Activated CD4-positive, alpha-beta T cell treated with anti-CD3 and anti-CD28 coated beads, Interleukin-2, amount 10 ng/mL, durations not matched to agents 7 days and 5 days (primary cell): ENCODE measurements at regions not wholly inside any gene's neighbourhood (a gene's known extent, or its start where the extent isn't known, plus 50 kb on each side); places are given as distances from the start of the nearest gene placed in this dataset.
A peak's percentile ranks its signal among the peaks of the same experiment; 100 is the strongest.
"Not testable (repeated sequence)": the region's sequence is repeated elsewhere in the genome, so short reads cannot be mapped to it uniquely, and the experiment has no call there.

Experiments
- CTCF ChIA-PET: fragments of 350-600 bp; sonication (Branson Sonifier 250); formaldehyde crosslinking; loops from one replicate; lab custom pipeline; 2021; ENCODE audit warnings: antibody characterized with exemption; lab: Charles Lee
- POLR2A ChIA-PET: fragments of 350-600 bp; sonication (Branson Sonifier 250); formaldehyde crosslinking; loops from one replicate; lab custom pipeline; 2021; ENCODE audit warnings: antibody characterized with exemption; lab: Charles Lee
- DNase-seq: peaks from one replicate; pipeline ENCODE4 v3.0.0-alpha.2; 2020
- H3K27ac Mint-ChIP-seq: one replicate; pipeline ENCODE4 v1.8.0; 2021; ENCODE audit warnings: mild to moderate bottlenecking, moderate library complexity, mixed read lengths
- H3K27me3 Mint-ChIP-seq: one replicate; pipeline ENCODE4 v1.8.0; 2021; ENCODE audit warnings: mixed read lengths
- H3K36me3 Mint-ChIP-seq: one replicate; pipeline ENCODE4 v1.8.0; 2021; ENCODE audit warnings: low read depth, mixed read lengths
- H3K4me1 Mint-ChIP-seq: one replicate; pipeline ENCODE4 v1.8.0; 2021; ENCODE audit warnings: mixed read lengths
- H3K4me3 Mint-ChIP-seq: one replicate; pipeline ENCODE4 v1.8.0; 2021; ENCODE audit warnings: mild to moderate bottlenecking, moderate library complexity, mixed read lengths
- H3K9me3 Mint-ChIP-seq: one replicate; pipeline ENCODE4 v1.8.0; 2021; ENCODE audit warnings: mixed read lengths

DNA sequence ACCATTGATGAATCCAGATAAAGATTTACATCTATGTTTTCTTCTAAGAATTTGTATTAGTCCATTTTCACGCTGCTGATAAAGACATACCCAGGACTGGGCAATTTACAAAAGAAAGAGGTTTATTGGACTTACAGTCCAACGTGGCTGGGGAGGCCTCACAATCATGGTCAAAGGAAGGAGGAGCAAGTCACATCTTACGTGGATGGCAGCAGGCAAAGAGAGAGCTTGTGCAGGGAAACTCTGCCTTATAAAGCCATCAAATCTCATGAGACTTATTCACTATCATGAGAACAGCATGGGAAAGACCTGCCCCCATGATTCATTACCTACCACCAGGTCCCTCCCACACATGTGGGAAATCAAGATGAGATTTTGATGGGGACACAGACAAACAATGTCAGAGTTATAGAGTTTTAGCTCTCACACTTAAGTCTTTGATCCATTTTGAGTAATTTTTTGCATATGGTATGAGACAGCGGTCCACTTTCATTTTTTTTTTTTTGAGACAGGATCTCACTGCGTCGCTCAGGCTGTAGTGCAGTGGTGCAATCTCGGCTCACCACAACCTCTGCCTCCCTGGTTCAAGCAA lies 53.5 kb upstream of the JADE2 start:
- DNase-seq, H3K4me1 Mint-ChIP-seq, H3K27me3 Mint-ChIP-seq, POLR2A ChIA-PET, H3K36me3 Mint-ChIP-seq, H3K9me3 Mint-ChIP-seq, H3K27ac Mint-ChIP-seq, H3K4me3 Mint-ChIP-seq: not testable (repeated sequence)
- CTCF ChIA-PET: interaction anchor here (1.4 kb wide), 1 partner anchor 14 kb away, joined by 3 read pairs; no protein-coding TSS in a partner anchor

- no peak for DNase-seq
- H3K4me3 Mint-ChIP-seq: no peak overlapping the region
- peaks cover 12% of the 10 kb centered on the region for H3K4me1 Mint-ChIP-seq
- peaks cover 3% of the 10 kb centered on the region for H3K9me3 Mint-ChIP-seq
- POLR2A ChIA-PET: no interaction called here
- CTCF ChIA-PET: interaction anchor here (0.9 to 2.7 kb wide), 3 partner anchors 10 to 43 kb away, joined by 3 to 7 read pairs (median 5); no protein-coding TSS in a partner anchor
- peaks cover 2% of the 10 kb centered on the region for H3K27me3 Mint-ChIP-seq
- no peaks in the 10 kb centered on the region for H3K36me3 Mint-ChIP-seq
- H3K27ac Mint-ChIP-seq: no peak overlapping the region
Measured at GRCh38 chr5:134468921-134469400, 56.5 kb upstream of the JADE2 start.

DNA sequence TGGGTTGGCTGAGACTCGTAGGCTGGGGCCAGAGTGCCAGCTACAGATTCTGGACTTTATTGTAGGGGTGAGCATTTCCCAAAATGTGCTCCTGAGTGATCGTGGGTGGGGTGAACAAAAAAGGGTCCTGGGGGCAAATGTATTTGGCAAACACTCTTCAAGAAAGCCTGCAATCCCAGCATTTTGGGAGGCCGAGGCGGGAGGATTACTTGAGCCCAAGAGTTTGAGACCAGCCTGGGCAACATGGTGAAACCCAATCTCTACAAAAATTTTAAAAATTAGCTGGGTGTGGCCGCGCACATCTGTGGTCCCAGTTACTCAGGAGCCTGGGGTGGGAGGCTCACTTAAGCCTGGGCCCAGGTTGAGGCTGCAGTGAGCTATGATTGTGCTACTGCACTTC lies 55.5 kb upstream of the CDKN2AIPNL start:
- DNase-seq: no peak

DNA sequence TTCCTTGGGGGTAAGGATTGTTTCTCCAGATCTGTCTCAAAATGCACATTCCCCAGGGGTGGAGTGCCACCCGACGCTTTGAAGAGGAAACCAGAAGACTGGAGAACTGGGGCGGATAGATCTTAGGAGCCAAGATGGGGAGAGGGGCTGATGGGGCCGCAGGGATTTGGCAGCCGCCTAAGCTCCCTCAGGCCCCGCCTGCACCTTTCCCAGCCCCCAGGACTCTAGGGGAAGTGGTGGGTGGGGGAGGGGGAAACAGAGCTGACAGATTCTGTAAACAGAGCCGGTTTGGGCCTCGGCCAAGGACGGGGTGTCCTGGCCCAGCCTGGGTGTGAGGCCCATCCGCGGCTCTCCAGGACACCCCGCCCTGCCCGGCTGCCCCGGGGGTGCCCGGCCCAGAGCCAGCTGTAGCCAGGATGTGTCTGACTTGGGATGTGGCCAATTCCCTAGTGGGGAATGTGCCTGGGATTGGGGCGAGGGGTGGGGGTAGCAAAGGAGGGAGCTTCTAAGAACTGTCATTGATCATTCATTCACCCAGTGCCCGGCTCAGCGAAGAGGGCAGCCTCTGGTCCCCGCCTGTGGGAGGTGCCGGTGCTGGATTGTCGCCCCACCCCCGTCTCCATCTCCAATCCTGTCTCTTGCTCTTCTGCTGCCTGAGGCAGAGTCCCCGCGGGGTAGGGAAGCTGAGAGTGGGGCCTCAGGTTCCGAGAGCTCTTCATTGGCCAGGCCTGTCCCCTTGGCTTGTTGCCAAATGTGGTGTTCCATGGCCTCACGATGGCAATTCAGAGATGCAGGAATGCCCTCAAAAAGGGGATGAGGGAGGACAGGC lies 54.8 kb upstream of the CDKN2AIPNL start:
- peak overlapping the region; percentile 83 for H3K27ac Mint-ChIP-seq
- H3K4me1 Mint-ChIP-seq: peaks cover 12% of the 10 kb centered on the region
- no peaks in the 10 kb centered on the region for H3K27me3 Mint-ChIP-seq
- CTCF ChIA-PET: interaction anchor here (0.6 to 2.7 kb wide), 11 partner anchors 9 to 121 kb away, joined by 3 to 7 read pairs (median 3); no protein-coding TSS in a partner anchor
- H3K4me3 Mint-ChIP-seq: peak overlapping the region; percentile 68
- no peaks in the 10 kb centered on the region for H3K9me3 Mint-ChIP-seq
- no peaks in the 10 kb centered on the region for H3K36me3 Mint-ChIP-seq
- DNase-seq: peak; percentile 37
- POLR2A ChIA-PET: interaction anchor here (1.1 kb wide), 1 partner anchor 240 kb away, joined by 3 read pairs; the partner anchor contains the start of gene PPP2CA

More for the DNA sequence above, 55.5 kb upstream of the CDKN2AIPNL start:
- H3K4me3 Mint-ChIP-seq: no peak overlapping the region
- H3K4me1 Mint-ChIP-seq: peaks cover 12% of the 10 kb centered on the region
- H3K27me3 Mint-ChIP-seq: no peaks in the 10 kb centered on the region
- ChIA-PET POLR2A (no interaction called here), CTCF (interaction anchor here (0.8 to 2.7 kb wide), 8 partner anchors 9 to 120 kb away, joined by 3 to 7 read pairs (median 3); no protein-coding TSS in a partner anchor)
- H3K9me3 Mint-ChIP-seq: peaks cover 3% of the 10 kb centered on the region
- no peaks in the 10 kb centered on the region for H3K36me3 Mint-ChIP-seq
- H3K27ac Mint-ChIP-seq: peak overlapping the region; percentile 6

DNA sequence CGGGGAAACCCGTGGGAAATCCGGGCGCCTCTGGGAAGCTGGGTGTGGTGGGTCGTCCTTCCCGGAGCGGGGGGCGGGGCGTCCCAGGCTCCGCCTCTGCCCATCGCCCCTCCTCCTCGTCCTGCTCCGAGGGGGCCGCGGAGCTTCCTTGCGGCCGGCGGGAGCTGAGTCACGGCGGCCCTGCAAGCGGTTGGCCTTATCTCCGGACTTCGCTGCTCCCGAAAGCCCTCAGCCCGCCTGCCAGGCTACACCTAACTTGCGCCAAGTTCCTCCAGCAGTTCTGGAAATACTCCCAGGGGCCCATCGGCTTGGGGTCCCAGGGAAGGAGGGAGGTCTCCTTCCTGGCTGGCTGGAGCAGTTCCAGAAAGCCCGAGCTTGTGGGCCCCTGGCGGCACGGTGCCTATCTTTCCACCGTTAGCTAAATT lies 54.1 kb upstream of the CDKN2AIPNL start:
- peak; percentile 19 for DNase-seq
- Mint-ChIP-seq H3K9me3 (no peaks in the 10 kb centered on the region), H3K27ac (peak overlapping the region; percentile 83), H3K36me3 (no peaks in the 10 kb centered on the region), H3K27me3 (no peaks in the 10 kb centered on the region), H3K4me1 (peaks cover 12% of the 10 kb centered on the region), H3K4me3 (peak overlapping the region; percentile 68)
- ChIA-PET CTCF (interaction anchor here (0.6 to 1.4 kb wide), 5 partner anchors 10 to 62 kb away, joined by 3 to 5 read pairs (median 4); no protein-coding TSS in a partner anchor), POLR2A (interaction anchor here (1.0 to 1.1 kb wide), 2 partner anchors 36 to 240 kb away, joined by 3 read pairs; partner anchors contain the start of gene PPP2CA)

DNA sequence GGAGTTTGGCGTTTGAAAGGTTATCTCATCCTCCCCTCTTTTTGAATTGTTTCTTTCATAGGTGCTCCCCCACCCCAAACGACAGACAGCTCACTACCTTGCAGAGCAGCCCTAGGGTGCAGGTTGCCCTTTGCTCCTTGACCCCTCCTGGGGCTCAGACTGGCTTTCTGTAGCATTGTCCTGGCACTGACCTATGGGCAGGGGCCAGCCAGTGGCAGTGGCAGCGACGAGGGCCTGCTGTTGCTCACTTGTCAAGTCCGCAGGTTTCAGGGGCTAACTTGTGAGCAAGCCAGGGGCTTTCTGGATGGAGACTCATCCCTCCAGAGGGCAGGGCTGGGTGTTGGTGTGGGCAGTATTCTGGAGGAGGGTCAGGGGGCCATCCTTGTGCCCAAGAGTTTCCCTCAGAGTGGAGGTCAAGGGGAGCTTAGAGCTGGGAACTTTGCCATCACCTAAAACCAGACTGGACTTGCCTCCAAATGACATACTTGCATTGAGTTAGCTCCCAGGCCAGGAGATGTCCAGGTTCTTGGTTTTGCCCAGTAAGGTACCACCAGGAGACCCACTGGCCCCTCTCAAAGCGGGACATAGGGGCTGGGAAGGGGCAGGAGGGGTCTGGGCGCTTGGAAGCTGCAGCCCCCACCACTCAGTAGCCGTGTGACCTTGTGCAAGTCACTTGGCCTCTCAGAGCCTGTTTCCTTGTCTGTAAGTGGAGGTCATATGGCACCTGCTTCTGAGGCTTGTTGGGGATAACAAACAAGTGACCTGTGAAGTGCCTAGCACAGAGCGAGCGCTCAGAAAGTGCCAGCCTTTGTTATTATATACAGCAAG lies 53.5 kb upstream of the CDKN2AIPNL start:
- Mint-ChIP-seq H3K27ac (peak overlapping the region; percentile 62), H3K36me3 (no peaks in the 10 kb centered on the region), H3K4me3 (peak overlapping the region; percentile 68), H3K9me3 (no peaks in the 10 kb centered on the region), H3K4me1 (peaks cover 12% of the 10 kb centered on the region), H3K27me3 (no peaks in the 10 kb centered on the region)
- ChIA-PET CTCF (interaction anchor here (1.0 to 1.4 kb wide), 3 partner anchors 10 to 38 kb away, joined by 3 to 4 read pairs (median 4); no protein-coding TSS in a partner anchor), POLR2A (interaction anchor here (0.6 to 1.0 kb wide), 2 partner anchors 36 to 72 kb away, joined by 3 to 4 read pairs; no protein-coding TSS in a partner anchor)
- no peak for DNase-seq

GRCh38 chr5:134463991-134464760 lies 52.5 kb upstream of the CDKN2AIPNL start:
- no peaks in the 10 kb centered on the region for H3K27me3 Mint-ChIP-seq

GRCh38 chr5:134463176-134463720 lies 51.6 kb upstream of the CDKN2AIPNL start:
- DNase-seq: no peak
- ChIA-PET POLR2A (no interaction called here), CTCF (interaction anchor here (1.0 kb wide), 2 partner anchors 13 kb away, joined by 3 read pairs; no protein-coding TSS in a partner anchor)

More at GRCh38 chr5:134463991-134464760, 52.5 kb upstream of the CDKN2AIPNL start:
- H3K9me3 Mint-ChIP-seq: no peaks in the 10 kb centered on the region
- H3K27ac Mint-ChIP-seq: no peak overlapping the region
- peaks cover 12% of the 10 kb centered on the region for H3K4me1 Mint-ChIP-seq
- CTCF ChIA-PET: interaction anchor here (1.0 kb wide), 1 partner anchor 13 kb away, joined by 3 read pairs; no protein-coding TSS in a partner anchor
- no peak overlapping the region for H3K4me3 Mint-ChIP-seq
- DNase-seq: no peak
- POLR2A ChIA-PET: interaction anchor here (0.6 kb wide), 1 partner anchor 73 kb away, joined by 4 read pairs; no protein-coding TSS in a partner anchor
- no peaks in the 10 kb centered on the region for H3K36me3 Mint-ChIP-seq

GRCh38 chr5:134462761-134463160 lies 51.1 kb upstream of the CDKN2AIPNL start:
- ChIA-PET POLR2A (no interaction called here), CTCF (interaction anchor here (1.0 to 1.5 kb wide), 4 partner anchors 12 to 51 kb away, joined by 3 read pairs; partner anchors contain the start of gene CDKN2AIPNL)

More at GRCh38 chr5:134463176-134463720, 51.6 kb upstream of the CDKN2AIPNL start:
- Mint-ChIP-seq H3K27me3 (no peaks in the 10 kb centered on the region), H3K27ac (no peak overlapping the region), H3K36me3 (no peaks in the 10 kb centered on the region), H3K4me3 (no peak overlapping the region), H3K4me1 (peaks cover 12% of the 10 kb centered on the region), H3K9me3 (no peaks in the 10 kb centered on the region)

GRCh38 chr5:134462047-134462575 lies 50.4 kb upstream of the CDKN2AIPNL start:
- peaks cover 12% of the 10 kb centered on the region for H3K4me1 Mint-ChIP-seq
- no peaks in the 10 kb centered on the region for H3K9me3 Mint-ChIP-seq
- H3K27me3 Mint-ChIP-seq: no peaks in the 10 kb centered on the region
- H3K27ac Mint-ChIP-seq: no peak overlapping the region
- no peaks in the 10 kb centered on the region for H3K36me3 Mint-ChIP-seq
- H3K4me3 Mint-ChIP-seq: no peak overlapping the region
- POLR2A ChIA-PET: no interaction called here
- CTCF ChIA-PET: interaction anchor here (0.9 to 1.5 kb wide), 5 partner anchors 12 to 51 kb away, joined by 3 read pairs; partner anchors contain the start of gene CDKN2AIPNL
- no peak for DNase-seq

More at GRCh38 chr5:134462761-134463160, 51.1 kb upstream of the CDKN2AIPNL start:
- no peaks in the 10 kb centered on the region for H3K9me3 Mint-ChIP-seq
- H3K27me3 Mint-ChIP-seq: no peaks in the 10 kb centered on the region
- peaks cover 12% of the 10 kb centered on the region for H3K4me1 Mint-ChIP-seq
- no peak overlapping the region for H3K27ac Mint-ChIP-seq
- no peak overlapping the region for H3K4me3 Mint-ChIP-seq
- no peak for DNase-seq
- no peaks in the 10 kb centered on the region for H3K36me3 Mint-ChIP-seq
